HFF-Myc (cell line): ENCODE measurements at regions not wholly inside any gene's neighbourhood (a gene's known extent, or its start where the extent isn't known, plus 50 kb on each side); places are given as distances from the start of the nearest gene placed in this dataset.
"Not testable (repeated sequence)": the region's sequence is repeated elsewhere in the genome, so short reads cannot be mapped to it uniquely, and the experiment has no call there.

Source experiments
- DNase-seq: peaks from one replicate; pipeline ENCODE4 v3.0.0-alpha.2; 2011; ENCODE audit warnings: low read depth; ENCODE audit errors: extremely low read depth
- H3K4me3 ChIP-seq: replicated peaks from 2 replicates; pipeline ENCODE4 v1.5.1; 2011; ENCODE audit warnings: low read depth, mild to moderate bottlenecking, control low read depth, low read length
- TF ChIP-seq, protein P1 (sequence below): IDR thresholded peaks from 2 replicates; pipeline ENCODE4 v1.5.1; 2012; ENCODE audit warnings: mild to moderate bottlenecking, low read depth, low read length, control low read depth; ENCODE audit errors: missing control alignments

DNA sequence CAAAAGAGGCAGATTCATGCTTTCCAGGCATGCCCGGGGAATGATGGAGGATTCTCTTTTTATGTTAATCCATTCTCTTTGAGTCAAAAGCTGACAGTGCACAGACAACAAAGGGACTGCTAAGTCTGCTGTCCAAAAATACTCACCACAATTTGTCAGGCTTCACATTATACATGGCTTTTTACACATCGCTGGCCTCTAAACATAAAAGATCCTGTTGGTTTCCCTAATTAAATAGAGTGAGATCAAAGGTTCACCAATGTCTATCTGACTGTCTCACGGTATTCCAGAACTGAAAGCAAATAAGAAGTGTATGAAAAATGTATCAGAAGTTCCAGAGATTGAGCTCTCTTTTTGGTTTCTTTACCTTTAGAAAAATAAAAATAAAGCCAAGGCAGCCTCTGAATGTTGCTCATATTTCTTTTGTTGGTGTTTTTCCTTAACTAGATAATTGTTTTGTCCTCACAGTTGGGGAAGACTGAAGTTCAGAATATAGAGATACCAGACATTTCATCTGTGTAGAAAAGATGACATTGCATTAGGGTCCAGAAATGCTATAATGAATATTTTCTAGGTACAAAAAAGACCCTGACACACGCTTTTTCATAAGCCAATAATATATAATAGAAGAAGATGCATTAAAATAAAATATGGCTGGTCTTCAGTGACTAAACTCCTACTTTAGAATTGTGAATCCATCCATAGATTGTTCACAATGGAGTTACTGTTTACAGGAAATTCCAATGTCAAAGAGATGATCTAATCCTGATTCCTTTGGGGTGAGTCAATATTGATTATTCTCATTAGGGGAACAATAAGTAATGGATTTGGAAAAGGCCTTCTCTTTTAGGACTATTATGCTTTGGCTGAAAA is 688.2 kb upstream of the CDH6 start:
- TF ChIP-seq, protein P1, sequence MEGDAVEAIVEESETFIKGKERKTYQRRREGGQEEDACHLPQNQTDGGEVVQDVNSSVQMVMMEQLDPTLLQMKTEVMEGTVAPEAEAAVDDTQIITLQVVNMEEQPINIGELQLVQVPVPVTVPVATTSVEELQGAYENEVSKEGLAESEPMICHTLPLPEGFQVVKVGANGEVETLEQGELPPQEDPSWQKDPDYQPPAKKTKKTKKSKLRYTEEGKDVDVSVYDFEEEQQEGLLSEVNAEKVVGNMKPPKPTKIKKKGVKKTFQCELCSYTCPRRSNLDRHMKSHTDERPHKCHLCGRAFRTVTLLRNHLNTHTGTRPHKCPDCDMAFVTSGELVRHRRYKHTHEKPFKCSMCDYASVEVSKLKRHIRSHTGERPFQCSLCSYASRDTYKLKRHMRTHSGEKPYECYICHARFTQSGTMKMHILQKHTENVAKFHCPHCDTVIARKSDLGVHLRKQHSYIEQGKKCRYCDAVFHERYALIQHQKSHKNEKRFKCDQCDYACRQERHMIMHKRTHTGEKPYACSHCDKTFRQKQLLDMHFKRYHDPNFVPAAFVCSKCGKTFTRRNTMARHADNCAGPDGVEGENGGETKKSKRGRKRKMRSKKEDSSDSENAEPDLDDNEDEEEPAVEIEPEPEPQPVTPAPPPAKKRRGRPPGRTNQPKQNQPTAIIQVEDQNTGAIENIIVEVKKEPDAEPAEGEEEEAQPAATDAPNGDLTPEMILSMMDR = no peak
- no peak for DNase-seq
- no peak overlapping the region for H3K4me3 ChIP-seq

DNA sequence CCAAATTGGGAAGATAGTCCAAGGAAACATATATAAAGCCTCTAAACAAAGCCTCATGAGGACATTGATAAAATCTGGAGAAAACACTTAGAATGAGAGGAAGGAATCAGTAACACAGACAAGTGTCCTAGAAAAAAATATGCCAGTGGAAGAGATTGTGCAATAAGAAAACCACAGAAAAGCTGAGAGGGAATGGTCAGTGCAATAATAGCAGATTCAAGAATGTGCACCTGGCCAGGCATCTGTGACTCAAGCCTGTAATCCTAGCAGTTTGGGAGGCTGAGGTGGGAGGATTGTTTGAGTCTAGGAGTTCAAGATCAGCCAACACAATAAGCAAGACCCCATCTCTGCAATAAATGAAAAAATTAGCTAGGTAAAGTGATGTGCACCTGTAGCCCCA is 691.2 kb upstream of the CDH6 start:
- TF ChIP-seq, protein P1 = no peak
- no peak for DNase-seq
- H3K4me3 ChIP-seq = no peak overlapping the region

DNA sequence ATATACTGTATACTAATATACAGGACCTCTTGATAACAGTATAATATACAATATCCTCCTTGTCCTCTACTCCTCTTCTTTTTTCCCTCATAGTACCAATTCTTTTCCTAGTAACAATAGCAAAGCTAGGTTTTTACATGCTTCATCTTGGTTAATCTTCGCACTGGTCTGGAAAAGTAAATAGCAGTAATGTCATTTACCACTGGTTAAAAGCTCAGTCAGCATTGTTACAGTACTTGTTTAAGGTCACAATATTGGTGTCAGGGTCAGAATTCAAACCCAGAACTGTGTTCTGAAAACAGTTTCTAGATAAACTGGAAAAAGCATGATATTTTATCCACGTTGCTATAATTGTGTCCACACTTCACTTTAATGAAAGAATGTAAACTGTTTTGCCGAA is 692.4 kb upstream of the CDH6 start:
- TF ChIP-seq, protein P1 = no peak
- no peak for DNase-seq

DNA sequence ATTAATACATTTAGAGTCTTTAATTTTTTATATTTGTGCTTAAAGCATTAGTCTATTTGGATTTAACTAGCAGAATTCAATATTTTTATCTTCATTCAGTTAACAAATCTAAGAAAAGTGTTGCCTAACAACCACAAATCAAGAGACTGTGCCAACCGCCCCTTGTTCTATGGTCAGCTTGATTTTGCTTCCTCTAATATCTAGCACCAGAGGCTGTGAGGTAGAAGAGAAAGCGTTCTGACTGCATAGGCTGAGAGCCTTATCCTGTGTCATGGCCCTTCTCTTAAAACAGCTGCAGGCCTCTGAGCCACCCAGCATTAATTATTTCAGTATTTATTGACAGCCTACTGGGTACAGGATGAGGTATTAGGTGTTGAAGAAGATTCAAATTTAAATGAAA is 693.0 kb upstream of the CDH6 start:
- H3K4me3 ChIP-seq = no peak overlapping the region
- TF ChIP-seq, protein P1 = no peak
- no peak for DNase-seq

More for the DNA sequence above, 692.4 kb upstream of the CDH6 start:
- no peak overlapping the region for H3K4me3 ChIP-seq

DNA sequence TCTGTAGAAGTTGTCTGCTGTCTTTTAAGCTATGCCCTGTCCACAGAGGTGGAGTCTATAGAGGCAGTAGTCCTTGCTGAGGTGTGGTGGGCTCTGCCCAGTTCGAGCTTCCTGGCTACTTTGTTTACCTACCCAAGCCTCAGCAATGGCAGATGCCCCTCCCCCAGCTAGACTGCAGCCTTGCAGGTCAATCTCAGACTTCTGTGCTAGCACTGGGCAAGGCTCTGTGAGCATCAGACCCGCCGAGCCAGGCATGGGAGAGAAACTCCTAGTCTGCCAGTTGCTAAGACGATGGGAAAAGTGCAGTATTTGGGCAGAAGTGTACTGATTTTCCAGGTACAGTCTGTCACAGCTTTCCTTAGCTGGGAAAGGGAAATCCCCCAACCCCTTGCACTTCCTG is 694.1 kb upstream of the CDH6 start:
- TF ChIP-seq, protein P1 = no peak
- DNase-seq = no peak

DNA sequence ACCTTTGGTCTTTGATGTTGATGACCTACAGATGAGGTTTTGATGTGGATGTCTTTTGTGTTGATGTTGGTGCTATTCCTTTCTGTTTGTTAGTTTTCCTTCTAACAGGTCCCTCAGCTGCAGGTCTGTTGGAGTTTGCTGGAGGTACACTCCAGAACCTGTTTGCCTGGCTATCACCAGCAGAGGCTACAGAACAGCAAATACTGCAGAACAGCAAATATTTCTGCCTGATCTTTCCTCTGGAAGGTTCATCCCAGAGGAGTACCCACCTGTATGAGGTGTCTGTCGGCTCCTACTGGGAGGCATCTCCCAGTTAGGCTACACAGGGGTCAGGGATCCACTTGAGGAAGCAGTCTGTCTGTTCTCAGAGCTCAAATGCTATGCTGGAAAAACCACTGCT is 694.5 kb upstream of the CDH6 start:
- TF ChIP-seq, protein P1 = no peak
- DNase-seq = no peak
- no peak overlapping the region for H3K4me3 ChIP-seq

More for the DNA sequence above, 694.1 kb upstream of the CDH6 start:
- no peak overlapping the region for H3K4me3 ChIP-seq

DNA sequence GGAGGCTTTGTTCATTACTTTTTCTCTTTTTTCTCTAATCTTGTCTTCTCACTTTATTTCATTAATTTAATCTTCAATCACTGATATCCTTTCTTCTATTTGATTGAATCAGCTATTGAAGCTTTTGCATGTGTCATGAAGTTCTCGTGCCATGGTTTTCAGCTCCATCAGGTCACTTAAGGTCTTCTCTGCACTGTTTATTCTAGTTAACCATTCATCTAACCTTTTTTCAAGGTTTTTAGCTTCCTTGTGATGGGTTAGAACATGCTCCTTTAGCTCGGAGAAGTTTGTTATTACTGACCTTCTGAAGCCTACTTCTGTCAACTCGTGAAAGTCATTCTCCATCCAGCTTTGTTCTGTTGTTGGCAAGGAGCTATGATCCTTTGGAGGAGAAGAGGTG is 695.0 kb upstream of the CDH6 start:
- not testable (repeated sequence) for DNase-seq

DNA sequence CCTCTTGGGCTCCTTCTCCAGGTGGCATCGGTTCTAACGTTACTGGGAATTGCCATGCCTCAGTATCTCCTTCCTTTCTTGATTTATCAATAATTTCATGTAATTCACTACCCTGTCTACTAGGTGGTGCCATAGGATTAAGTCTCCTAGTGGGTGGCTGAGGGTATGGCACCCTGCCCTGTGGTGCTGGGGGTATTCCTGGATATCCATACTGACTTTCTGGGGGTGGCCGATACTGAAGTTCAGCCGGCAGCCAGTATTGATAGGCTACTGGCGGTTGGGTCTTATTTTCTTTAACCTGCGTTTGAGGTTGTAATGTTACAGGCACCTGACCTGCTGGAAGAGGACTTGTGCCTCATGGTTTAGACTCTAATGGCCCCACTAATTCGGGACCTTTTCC is 699.4 kb upstream of the CDH6 start:
- not testable (repeated sequence) for DNase-seq, H3K4me3 ChIP-seq

More for the DNA sequence above, 695.0 kb upstream of the CDH6 start:
- H3K4me3 ChIP-seq = not testable (repeated sequence)
